ENCODE measurements at regions not wholly inside any gene's neighbourhood (a gene's known extent, or its start where the extent isn't known, plus 50 kb on each side); places are given as distances from the start of the nearest gene placed in this dataset.

DNA sequence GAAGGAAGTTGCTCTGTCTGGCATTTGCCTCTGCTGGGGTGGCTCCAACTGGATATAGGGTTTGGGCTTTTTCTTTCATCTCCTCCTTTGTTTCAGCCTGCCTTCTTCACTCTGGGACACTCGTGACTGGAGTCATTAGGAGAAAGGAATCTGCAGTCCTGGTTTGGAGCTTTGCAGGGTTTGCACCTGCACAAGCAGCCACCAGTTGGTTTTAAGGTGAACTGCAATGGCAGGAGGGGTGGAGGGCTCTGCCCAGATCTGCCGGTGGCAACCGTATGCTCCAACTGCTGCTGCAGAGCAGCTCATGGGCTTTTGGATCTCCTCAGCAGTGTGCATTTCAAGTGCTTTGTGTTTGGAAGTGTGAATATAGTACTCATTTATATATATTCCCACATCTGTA is 131.3 kb upstream of the MGAT5 start:
- no peak overlapping the region for H3K27ac Mint-ChIP-seq (ENCODE audit: unreplicated experiment)
- Histone ChIP-seq H3K27me3 (replicated peaks; ENCODE audit: control insufficient read depth, insufficient read depth, low read length) (no peaks in the 10 kb centered on the region), H3K4me1 (peaks cover 12% of the 10 kb centered on the region), H3K9me3 (no peaks in the 10 kb centered on the region), H3K36me3 (ENCODE audit: control insufficient read depth, insufficient read depth, low read length) (no peaks in the 10 kb centered on the region), H3K4me3 (ENCODE audit: low read depth, low read length) (no peak overlapping the region)
- H3K4me3 Mint-ChIP-seq (ENCODE audit: unreplicated experiment): peak overlapping the region; percentile 49
- peaks cover 23% of the 10 kb centered on the region for H3K4me1 Mint-ChIP-seq (ENCODE audit: low read depth, unreplicated experiment)
- no peaks in the 10 kb centered on the region for H3K9me3 Mint-ChIP-seq (ENCODE audit: unreplicated experiment)
- no peaks in the 10 kb centered on the region for H3K27me3 Mint-ChIP-seq (ENCODE audit: insufficient read depth, unreplicated experiment)
- intact Hi-C loops (cut with micrococcal nuclease; ENCODE audit: unreplicated experiment): no loop called here
- ChIA-PET POLR2A (no interaction called here), CTCF (no interaction called here)
- peak in 1 of 2 experiments; percentile 19 for DNase-seq
- peaks cover 10% of the 10 kb centered on the region for H3K36me3 Mint-ChIP-seq (ENCODE audit: insufficient read depth, unreplicated experiment)
- TF ChIP-seq, protein P1, sequence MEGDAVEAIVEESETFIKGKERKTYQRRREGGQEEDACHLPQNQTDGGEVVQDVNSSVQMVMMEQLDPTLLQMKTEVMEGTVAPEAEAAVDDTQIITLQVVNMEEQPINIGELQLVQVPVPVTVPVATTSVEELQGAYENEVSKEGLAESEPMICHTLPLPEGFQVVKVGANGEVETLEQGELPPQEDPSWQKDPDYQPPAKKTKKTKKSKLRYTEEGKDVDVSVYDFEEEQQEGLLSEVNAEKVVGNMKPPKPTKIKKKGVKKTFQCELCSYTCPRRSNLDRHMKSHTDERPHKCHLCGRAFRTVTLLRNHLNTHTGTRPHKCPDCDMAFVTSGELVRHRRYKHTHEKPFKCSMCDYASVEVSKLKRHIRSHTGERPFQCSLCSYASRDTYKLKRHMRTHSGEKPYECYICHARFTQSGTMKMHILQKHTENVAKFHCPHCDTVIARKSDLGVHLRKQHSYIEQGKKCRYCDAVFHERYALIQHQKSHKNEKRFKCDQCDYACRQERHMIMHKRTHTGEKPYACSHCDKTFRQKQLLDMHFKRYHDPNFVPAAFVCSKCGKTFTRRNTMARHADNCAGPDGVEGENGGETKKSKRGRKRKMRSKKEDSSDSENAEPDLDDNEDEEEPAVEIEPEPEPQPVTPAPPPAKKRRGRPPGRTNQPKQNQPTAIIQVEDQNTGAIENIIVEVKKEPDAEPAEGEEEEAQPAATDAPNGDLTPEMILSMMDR (IDR thresholded peaks at IDR 0.05; ENCODE audit: insufficient read depth in 1 of 2, low read depth in 1 of 2, low read length in 1 of 2, severe bottlenecking in 1 of 2, unreplicated experiment in 1 of 2): no peak
- no TSS peak for BruUV-seq (replicated peaks)

DNA sequence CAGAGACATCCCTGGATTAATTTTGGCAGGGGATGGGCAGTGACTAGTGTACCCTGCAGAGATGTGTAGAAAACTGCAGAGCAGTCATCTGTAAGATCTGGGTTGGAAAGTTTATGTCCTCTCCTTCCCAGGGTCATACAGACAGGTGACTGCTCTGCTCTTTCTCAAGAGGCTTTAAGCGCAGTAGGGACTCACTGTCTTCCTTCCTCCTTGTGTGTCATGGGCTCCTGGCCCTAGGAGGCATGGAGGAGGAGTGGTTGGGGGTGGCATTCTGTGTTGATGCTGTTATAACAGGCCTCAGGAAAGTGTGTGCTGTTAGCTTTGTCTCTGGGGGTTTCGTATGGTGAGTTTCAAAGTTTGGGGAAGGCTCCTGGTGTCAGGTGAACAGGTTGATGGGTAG is 130.5 kb upstream of the MGAT5 start:
- peaks cover 30% of the 10 kb centered on the region for H3K4me1 Mint-ChIP-seq (ENCODE audit: low read depth, unreplicated experiment)
- no TSS peak for BruUV-seq (replicated peaks)
- Histone ChIP-seq H3K36me3 (ENCODE audit: control insufficient read depth, insufficient read depth, low read length) (no peaks in the 10 kb centered on the region), H3K9me3 (no peaks in the 10 kb centered on the region), H3K4me1 (peaks cover 12% of the 10 kb centered on the region), H3K4me3 (ENCODE audit: low read depth, low read length) (no peak overlapping the region), H3K27me3 (replicated peaks; ENCODE audit: control insufficient read depth, insufficient read depth, low read length) (no peaks in the 10 kb centered on the region)
- ChIA-PET POLR2A (no interaction called here), CTCF (no interaction called here)
- intact Hi-C loops (cut with micrococcal nuclease; ENCODE audit: unreplicated experiment): no loop called here
- TF ChIP-seq, protein P1 (IDR thresholded peaks at IDR 0.05; ENCODE audit: insufficient read depth in 1 of 2, low read depth in 1 of 2, low read length in 1 of 2, severe bottlenecking in 1 of 2, unreplicated experiment in 1 of 2): no peak
- no peak overlapping the region for H3K4me3 Mint-ChIP-seq (ENCODE audit: unreplicated experiment)
- H3K36me3 Mint-ChIP-seq (ENCODE audit: insufficient read depth, unreplicated experiment): peaks cover 10% of the 10 kb centered on the region
- no peaks in the 10 kb centered on the region for H3K27me3 Mint-ChIP-seq (ENCODE audit: insufficient read depth, unreplicated experiment)
- no peaks in the 10 kb centered on the region for H3K9me3 Mint-ChIP-seq (ENCODE audit: unreplicated experiment)
- no peak overlapping the region for H3K27ac Mint-ChIP-seq (ENCODE audit: unreplicated experiment)
- DNase-seq: no peak

DNA sequence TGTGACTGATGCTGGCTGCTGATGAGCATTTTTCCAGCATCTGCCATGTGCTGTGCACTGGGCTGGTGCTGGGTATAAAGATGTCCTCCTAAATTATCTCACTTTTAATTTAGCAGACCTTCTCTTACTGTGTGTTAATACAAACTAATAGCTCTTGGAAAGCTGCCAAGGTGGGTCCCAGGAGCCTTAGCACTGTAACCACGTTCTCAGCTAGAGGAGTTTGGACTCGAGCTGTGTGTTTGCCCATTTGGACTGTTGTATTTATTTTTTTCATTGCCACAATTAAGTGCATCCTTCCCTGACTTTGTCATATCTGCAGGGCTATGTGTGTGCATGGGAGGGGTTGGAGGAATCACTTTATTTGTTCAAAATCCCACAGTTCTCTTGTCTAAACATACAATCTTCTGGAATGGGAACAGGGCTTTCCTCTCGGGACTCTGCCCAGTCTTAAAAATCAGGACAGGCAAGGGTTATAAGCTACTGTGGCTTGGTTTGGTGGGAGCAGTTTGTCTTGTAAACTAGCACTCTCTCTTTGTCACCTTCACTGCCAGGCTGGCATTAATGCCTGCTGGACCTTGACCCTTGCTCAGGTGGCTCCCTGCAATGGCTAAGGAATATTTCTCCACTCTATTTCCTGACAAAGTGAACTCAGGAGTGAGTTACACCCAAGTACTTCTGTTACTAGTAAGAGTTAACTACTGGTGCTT is 129.7 kb upstream of the MGAT5 start:
- peaks cover 12% of the 10 kb centered on the region for H3K4me1 ChIP-seq
- H3K36me3 ChIP-seq (ENCODE audit: control insufficient read depth, insufficient read depth, low read length): no peaks in the 10 kb centered on the region
- TSS peak; percentile 14 for BruUV-seq (replicated peaks)
- TF ChIP-seq, protein P1 (IDR thresholded peaks at IDR 0.05; ENCODE audit: insufficient read depth in 1 of 2, low read depth in 1 of 2, low read length in 1 of 2, severe bottlenecking in 1 of 2, unreplicated experiment in 1 of 2): no peak
- DNase-seq: no peak
- H3K27ac Mint-ChIP-seq (ENCODE audit: unreplicated experiment): no peak overlapping the region
- no peaks in the 10 kb centered on the region for H3K9me3 ChIP-seq
- peaks cover 6% of the 10 kb centered on the region for H3K36me3 Mint-ChIP-seq (ENCODE audit: insufficient read depth, unreplicated experiment)
- H3K4me3 Mint-ChIP-seq (ENCODE audit: unreplicated experiment): no peak overlapping the region
- H3K4me1 Mint-ChIP-seq (ENCODE audit: low read depth, unreplicated experiment): peaks cover 29% of the 10 kb centered on the region
- intact Hi-C loops (cut with micrococcal nuclease; ENCODE audit: unreplicated experiment): loop anchor here (1.0 kb wide), 1 partner anchor 18 kb away; no protein-coding TSS in a partner anchor
- no peaks in the 10 kb centered on the region for H3K9me3 Mint-ChIP-seq (ENCODE audit: unreplicated experiment)
- ChIA-PET POLR2A (no interaction called here), CTCF (no interaction called here)
- no peaks in the 10 kb centered on the region for H3K27me3 ChIP-seq (replicated peaks; ENCODE audit: control insufficient read depth, insufficient read depth, low read length)
- H3K4me3 ChIP-seq (ENCODE audit: low read depth, low read length): no peak overlapping the region
- no peaks in the 10 kb centered on the region for H3K27me3 Mint-ChIP-seq (ENCODE audit: insufficient read depth, unreplicated experiment)
